SU-DHL-6 (cell line): ENCODE measurements at regions not wholly inside any gene's neighbourhood (a gene's known extent, or its start where the extent isn't known, plus 50 kb on each side); places are given as distances from the start of the nearest gene placed in this dataset.

ENCODE experiments used
- H2AFZ ChIP-seq: fragments of 200-600 bp; sonication (generic); 2 replicates; pipeline ENCODE4 v1.6.1; 2014; ENCODE audit warnings: low read depth, mild to moderate bottlenecking, moderate library complexity, mixed read lengths, antibody characterized with exemption, low read length; ENCODE audit not compliant: severe bottlenecking
- H3F3A ChIP-seq: fragments of 200-600 bp; shearing (Covaris generic); 2 replicates; pipeline ENCODE4 v1.6.0; 2016; ENCODE audit warnings: antibody characterized with exemption, mild to moderate bottlenecking; ENCODE audit not compliant: insufficient read depth
- H3K27ac ChIP-seq: fragments of 200-600 bp; sonication (generic); 2 replicates; pipeline ENCODE4 v1.5.1; 2016; ENCODE audit warnings: low read depth, mild to moderate bottlenecking, low read length, moderate library complexity, mixed read lengths
- H3K27me3 ChIP-seq: fragments of 200-600 bp; sonication (generic), shearing (Covaris generic); 2 replicates; pipeline ENCODE4 v1.6.0; 2014; ENCODE audit warnings: mild to moderate bottlenecking, low read length
- H3K36me3 ChIP-seq: fragments of 200-600 bp; sonication (generic); 2 replicates; pipeline ENCODE4 v1.6.1; 2014; ENCODE audit warnings: mild to moderate bottlenecking, low read length, mixed read lengths
- H3K4me2 ChIP-seq: fragments of 300-600, 200-600 bp; shearing (Covaris generic), sonication (generic); 2 replicates; pipeline ENCODE4 v1.6.0; 2014; ENCODE audit warnings: low read length, low read depth, mild to moderate bottlenecking; ENCODE audit not compliant: poor library complexity, severe bottlenecking
- H3K4me3 ChIP-seq: fragments of 200-600 bp; sonication (generic); 2 replicates; pipeline ENCODE4 v1.5.1; 2014; ENCODE audit warnings: antibody characterized with exemption, low read length, mild to moderate bottlenecking, mixed read lengths; ENCODE audit not compliant: insufficient read depth, poor library complexity, severe bottlenecking
- H3K79me2 ChIP-seq: fragments of 200-600 bp; sonication (generic); 2 replicates; pipeline ENCODE4 v1.6.1; 2014; ENCODE audit warnings: mild to moderate bottlenecking, low read length, moderate library complexity; ENCODE audit not compliant: insufficient read depth
- H3K9ac ChIP-seq: fragments of 200-600 bp; sonication (generic); 2 replicates; pipeline ENCODE4 v1.7.0; 2014; ENCODE audit warnings: mild to moderate bottlenecking, low read length
- H3K9me2 ChIP-seq: fragments of 200-600 bp; sonication (generic); replicated peaks from 2 replicates; pipeline ENCODE4 v1.6.1; 2014; ENCODE audit warnings: low read length; ENCODE audit not compliant: insufficient read depth
- H3K9me3 ChIP-seq: fragments of 200-600 bp; sonication (generic); 2 replicates; pipeline ENCODE4 v1.6.1; 2014; ENCODE audit warnings: low read length, mixed read lengths; ENCODE audit not compliant: insufficient read depth
- H4K20me1 ChIP-seq: fragments of 200-600 bp; sonication (generic); 2 replicates; pipeline ENCODE4 v1.6.1; 2014; ENCODE audit warnings: low read depth, mild to moderate bottlenecking, antibody characterized with exemption, low read length, moderate library complexity, mixed read lengths
- EZH2phosphoT487 ChIP-seq: fragments of 200-600 bp; sonication (generic), shearing (Covaris generic); conservative IDR thresholded peaks from 2 replicates; pipeline ENCODE4 v1.6.1; 2018; ENCODE audit warnings: mild to moderate bottlenecking, antibody characterized with exemption, low read length, moderate library complexity, mixed read lengths
- TF ChIP-seq, protein P1 (sequence below): fragments of 200-600 bp; sonication (generic); IDR thresholded peaks from one replicate; pipeline ENCODE4 v1.5.1; 2017; ENCODE audit warnings: antibody characterized with exemption, mild to moderate bottlenecking, low read length, moderate library complexity; ENCODE audit not compliant: insufficient read depth, poor library complexity, severe bottlenecking

DNA sequence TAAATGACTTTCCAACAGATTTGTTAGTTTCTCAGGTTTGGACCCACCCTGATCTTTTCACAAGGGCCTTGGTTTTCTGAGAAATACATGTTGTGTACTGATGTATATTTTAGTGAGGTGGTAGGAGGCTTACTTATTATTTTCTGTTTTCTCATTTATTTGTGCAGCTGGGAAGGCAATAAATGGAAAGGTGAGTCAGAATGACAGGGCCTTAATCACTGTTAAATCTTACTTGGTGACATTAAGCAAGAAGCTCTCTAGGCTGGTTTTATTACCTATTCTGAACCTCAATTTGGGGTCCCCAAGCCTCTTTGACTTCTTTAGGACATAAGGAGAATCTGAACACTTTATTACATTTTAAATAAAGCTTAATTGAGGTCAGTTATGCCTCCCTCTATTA is 214.0 kb upstream of the DAB2 start:
- H3K36me3 ChIP-seq, result no peaks in the 10 kb centered on the region
- no peak overlapping the region for H3K27ac ChIP-seq
- no peaks in the 10 kb centered on the region for H3K9me2 ChIP-seq
- H3F3A ChIP-seq, result no peaks in the 10 kb centered on the region
- no peak overlapping the region for H3K4me2 ChIP-seq
- H3K9ac ChIP-seq, result no peak overlapping the region
- H3K4me3 ChIP-seq, result no peak overlapping the region
- H3K27me3 ChIP-seq, result no peaks in the 10 kb centered on the region
- H4K20me1 ChIP-seq, result no peaks in the 10 kb centered on the region
- TF ChIP-seq EZH2phosphoT487, result no peak
- TF ChIP-seq, protein P1, sequence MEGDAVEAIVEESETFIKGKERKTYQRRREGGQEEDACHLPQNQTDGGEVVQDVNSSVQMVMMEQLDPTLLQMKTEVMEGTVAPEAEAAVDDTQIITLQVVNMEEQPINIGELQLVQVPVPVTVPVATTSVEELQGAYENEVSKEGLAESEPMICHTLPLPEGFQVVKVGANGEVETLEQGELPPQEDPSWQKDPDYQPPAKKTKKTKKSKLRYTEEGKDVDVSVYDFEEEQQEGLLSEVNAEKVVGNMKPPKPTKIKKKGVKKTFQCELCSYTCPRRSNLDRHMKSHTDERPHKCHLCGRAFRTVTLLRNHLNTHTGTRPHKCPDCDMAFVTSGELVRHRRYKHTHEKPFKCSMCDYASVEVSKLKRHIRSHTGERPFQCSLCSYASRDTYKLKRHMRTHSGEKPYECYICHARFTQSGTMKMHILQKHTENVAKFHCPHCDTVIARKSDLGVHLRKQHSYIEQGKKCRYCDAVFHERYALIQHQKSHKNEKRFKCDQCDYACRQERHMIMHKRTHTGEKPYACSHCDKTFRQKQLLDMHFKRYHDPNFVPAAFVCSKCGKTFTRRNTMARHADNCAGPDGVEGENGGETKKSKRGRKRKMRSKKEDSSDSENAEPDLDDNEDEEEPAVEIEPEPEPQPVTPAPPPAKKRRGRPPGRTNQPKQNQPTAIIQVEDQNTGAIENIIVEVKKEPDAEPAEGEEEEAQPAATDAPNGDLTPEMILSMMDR, result no peak
- H3K9me3 ChIP-seq, result no peaks in the 10 kb centered on the region
- H3K79me2 ChIP-seq, result no peaks in the 10 kb centered on the region
- H2AFZ ChIP-seq, result no peak overlapping the region

- Histone ChIP-seq H3K4me3 (no peak overlapping the region), H3K27ac (no peak overlapping the region), H3K9ac (no peak overlapping the region), H3K4me2 (no peak overlapping the region), H3K9me3 (no peaks in the 10 kb centered on the region), H3K36me3 (no peaks in the 10 kb centered on the region), H4K20me1 (no peaks in the 10 kb centered on the region), H3F3A (no peaks in the 10 kb centered on the region), H3K79me2 (no peaks in the 10 kb centered on the region), H2AFZ (no peak overlapping the region), H3K27me3 (no peaks in the 10 kb centered on the region), H3K9me2 (no peaks in the 10 kb centered on the region)
- TF ChIP-seq, protein P1, result no peak
- no peak for TF ChIP-seq EZH2phosphoT487
These were observed 208.3 kb upstream of the DAB2 start for GRCh38 chr5:39633057-39633456.

DNA sequence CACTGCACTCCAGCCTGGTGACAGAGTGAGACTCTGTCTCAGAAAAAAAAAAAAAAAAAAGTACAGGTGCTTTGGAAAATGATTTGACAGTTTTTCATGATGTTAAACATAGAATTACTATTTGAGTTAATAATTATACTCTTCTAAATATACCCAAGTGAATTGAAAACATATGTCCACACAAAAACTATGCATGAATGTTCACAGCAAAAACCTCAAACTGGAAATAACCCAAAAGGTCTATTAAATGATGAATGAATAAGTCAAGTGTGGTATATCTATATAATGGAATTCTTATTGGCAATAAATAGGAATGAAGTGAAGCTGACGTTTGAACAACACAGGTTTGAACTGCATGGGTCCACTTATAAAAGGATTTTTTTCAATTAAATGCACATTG is 207.2 kb upstream of the DAB2 start:
- Histone ChIP-seq H3F3A (no peaks in the 10 kb centered on the region), H3K9me2 (no peaks in the 10 kb centered on the region), H3K9ac (no peak overlapping the region), H3K4me3 (no peak overlapping the region), H2AFZ (no peak overlapping the region), H3K79me2 (no peaks in the 10 kb centered on the region), H3K4me2 (no peak overlapping the region), H4K20me1 (no peaks in the 10 kb centered on the region), H3K36me3 (no peaks in the 10 kb centered on the region), H3K9me3 (no peaks in the 10 kb centered on the region), H3K27me3 (no peaks in the 10 kb centered on the region), H3K27ac (no peak overlapping the region)
- TF ChIP-seq EZH2phosphoT487, result no peak
- TF ChIP-seq, protein P1, result no peak
